CD4-positive, alpha-beta memory T cell (primary cell): ENCODE measurements at regions not wholly inside any gene's neighbourhood (a gene's known extent, or its start where the extent isn't known, plus 50 kb on each side); places are given as distances from the start of the nearest gene placed in this dataset.
"Not testable (repeated sequence)": the region's sequence is repeated elsewhere in the genome, so short reads cannot be mapped to it uniquely, and the experiment has no call there.

Experiments
- CTCF ChIA-PET: fragments of 350-600 bp; sonication (Branson Sonifier 250); formaldehyde crosslinking; loops from one replicate; lab custom pipeline; 2021; ENCODE audit warnings: inconsistent platforms; ENCODE audit not compliant: partially characterized antibody; lab: Charles Lee
- POLR2A ChIA-PET: fragments of 350-600 bp; sonication (Branson Sonifier 250); formaldehyde crosslinking; loops from one replicate; lab custom pipeline; 2021; ENCODE audit not compliant: partially characterized antibody; lab: Charles Lee
- DNase-seq, 5 donors: peaks; one replicate each; pipeline versions ENCODE4 v3.0.0 to v3.0.0-alpha.2; 2020 to 2022; ENCODE audit warnings: mixed read lengths in 1 of 5
- H3K27ac ChIP-seq: one replicate; pipeline ENCODE4 v1.7.0; 2013; ENCODE audit warnings: low read depth, low read length
- H3K27me3 ChIP-seq: 2 replicates; pipeline ENCODE4 v1.7.0; 2013; ENCODE audit warnings: mild to moderate bottlenecking, low read length, moderate library complexity; ENCODE audit not compliant: insufficient read depth
- H3K36me3 ChIP-seq: 2 replicates; pipeline ENCODE4 v1.7.0; 2013; ENCODE audit warnings: mild to moderate bottlenecking, low read length, moderate library complexity; ENCODE audit not compliant: insufficient read depth
- H3K4me1 ChIP-seq: 2 replicates; pipeline ENCODE4 v1.7.0; 2013; ENCODE audit warnings: mild to moderate bottlenecking, low read length, moderate library complexity; ENCODE audit not compliant: insufficient read depth
- H3K4me3 ChIP-seq, 2 donors: one replicate each; pipeline ENCODE4 v1.7.0; 2013; ENCODE audit warnings: low read length in 2 of 2, mild to moderate bottlenecking in 1 of 2
- H3K9me3 ChIP-seq, 2 donors: one replicate each; pipeline ENCODE4 v1.7.0; 2013; ENCODE audit warnings: low read length in 2 of 2, control low read depth in 1 of 2; ENCODE audit not compliant: control insufficient read depth in 1 of 2
- H3K27ac Mint-ChIP-seq, 7 donors: one replicate each; pipeline ENCODE4 v1.8.0; 2020 to 2021; ENCODE audit warnings: mixed read lengths in 7 of 7, mild to moderate bottlenecking in 6 of 7, inconsistent platforms in 3 of 7, moderate library complexity in 3 of 7
- H3K27me3 Mint-ChIP-seq, 2 donors: one replicate each; pipeline ENCODE4 v1.8.0; 2020 to 2021; ENCODE audit warnings: mixed read lengths in 2 of 2
- H3K36me3 Mint-ChIP-seq, 2 donors: one replicate each; pipeline ENCODE4 v1.8.0; 2020 to 2021; ENCODE audit warnings: mixed read lengths in 2 of 2, inconsistent platforms in 1 of 2, mild to moderate bottlenecking in 1 of 2
- H3K4me1 Mint-ChIP-seq, 4 donors: one replicate each; pipeline ENCODE4 v1.8.0; 2020 to 2021; ENCODE audit warnings: mixed read lengths in 4 of 4, mild to moderate bottlenecking in 1 of 4
- H3K4me3 Mint-ChIP-seq, 8 donors: one replicate each; pipeline ENCODE4 v1.8.0; 2020 to 2021; ENCODE audit warnings: mixed read lengths in 8 of 8, mild to moderate bottlenecking in 7 of 8, moderate library complexity in 6 of 8, inconsistent platforms in 3 of 8
- H3K9me3 Mint-ChIP-seq, 8 donors: one replicate each; pipeline ENCODE4 v1.8.0; 2020 to 2021; ENCODE audit warnings: mixed read lengths in 8 of 8, mild to moderate bottlenecking in 5 of 8, inconsistent platforms in 3 of 8, moderate library complexity in 1 of 8
- intact Hi-C: fragments of 100-400 bp; cut with micrococcal nuclease; formaldehyde crosslinking; loops from one replicate; pipeline ENCODE4 v1.15.1; 2023

GRCh38 chr21:9753943-9754342 is 767.4 kb upstream of the TPTE start:
- Histone ChIP-seq H3K36me3 (no peaks in the 10 kb centered on the region), H3K27ac (no peak overlapping the region), H3K27me3 (no peaks in the 10 kb centered on the region), H3K4me3 (no peak overlapping the region), H3K9me3 (peaks cover 1 to 10% of the 10 kb centered on the region in 2 donors), H3K4me1 (no peaks in the 10 kb centered on the region)
- Mint-ChIP-seq H3K4me3 (no peak overlapping the region), H3K4me1 (no peaks in the 10 kb centered on the region), H3K27me3 (no peaks in the 10 kb centered on the region), H3K9me3 (peaks cover 0 to 12% (median 6%) of the 10 kb centered on the region in 8 donors), H3K36me3 (no peaks in the 10 kb centered on the region), H3K27ac (no peak overlapping the region)
- intact Hi-C loops = no loop called here
- POLR2A ChIA-PET = no interaction called here
- DNase-seq = no peak
- CTCF ChIA-PET = no interaction called here

- H3K9me3 Mint-ChIP-seq = peaks cover 0 to 11% (median 6%) of the 10 kb centered on the region in 8 donors
- H3K4me3 Mint-ChIP-seq, DNase-seq, H3K4me1 ChIP-seq, H3K36me3 Mint-ChIP-seq, H3K36me3 ChIP-seq, H3K27me3 ChIP-seq, intact Hi-C loops, H3K27ac ChIP-seq, H3K4me1 Mint-ChIP-seq, CTCF ChIA-PET, H3K4me3 ChIP-seq, H3K27me3 Mint-ChIP-seq, POLR2A ChIA-PET, H3K27ac Mint-ChIP-seq: not testable (repeated sequence)
- H3K9me3 ChIP-seq = peaks cover 3 to 10% of the 10 kb centered on the region in 2 donors
Observed at GRCh38 chr21:9754434-9754833, 766.9 kb upstream of the TPTE start.

GRCh38 chr21:9755611-9756010 is 765.8 kb upstream of the TPTE start:
- Mint-ChIP-seq H3K27me3 (no peaks in the 10 kb centered on the region), H3K27ac (no peak overlapping the region), H3K9me3 (peaks cover 0 to 11% (median 6%) of the 10 kb centered on the region in 8 donors), H3K36me3 (no peaks in the 10 kb centered on the region), H3K4me1 (no peaks in the 10 kb centered on the region), H3K4me3 (no peak overlapping the region)
- DNase-seq = no peak
- ChIA-PET POLR2A (no interaction called here), CTCF (no interaction called here)
- Histone ChIP-seq H3K27ac (no peak overlapping the region), H3K4me3 (no peak overlapping the region), H3K36me3 (no peaks in the 10 kb centered on the region), H3K9me3 (peaks cover 3 to 8% of the 10 kb centered on the region in 2 donors), H3K27me3 (no peaks in the 10 kb centered on the region), H3K4me1 (no peaks in the 10 kb centered on the region)
- intact Hi-C loops = no loop called here

GRCh38 chr21:9756677-9757076 is 764.7 kb upstream of the TPTE start:
- DNase-seq = no peak
- CTCF ChIA-PET = no interaction called here
- H3K36me3 Mint-ChIP-seq = no peaks in the 10 kb centered on the region
- H3K9me3 Mint-ChIP-seq = peaks cover 0 to 11% (median 6%) of the 10 kb centered on the region in 8 donors
- no peak overlapping the region for H3K4me3 Mint-ChIP-seq
- no peaks in the 10 kb centered on the region for H3K4me1 ChIP-seq
- peaks cover 0 to 3% of the 10 kb centered on the region in 2 donors for H3K9me3 ChIP-seq
- H3K4me3 ChIP-seq = no peak overlapping the region
- H3K27ac ChIP-seq = no peak overlapping the region
- intact Hi-C loops = no loop called here
- H3K27me3 Mint-ChIP-seq = no peaks in the 10 kb centered on the region
- H3K4me1 Mint-ChIP-seq = no peaks in the 10 kb centered on the region
- H3K27me3 ChIP-seq = no peaks in the 10 kb centered on the region
- POLR2A ChIA-PET = no interaction called here
- H3K36me3 ChIP-seq = no peaks in the 10 kb centered on the region
- no peak overlapping the region for H3K27ac Mint-ChIP-seq

- H3K27me3 Mint-ChIP-seq, H3K36me3 Mint-ChIP-seq, H3K27me3 ChIP-seq, H3K9me3 ChIP-seq, H3K4me3 ChIP-seq, H3K27ac Mint-ChIP-seq, intact Hi-C loops, H3K4me1 Mint-ChIP-seq, DNase-seq, H3K4me3 Mint-ChIP-seq, H3K4me1 ChIP-seq, H3K27ac ChIP-seq, POLR2A ChIA-PET, CTCF ChIA-PET, H3K36me3 ChIP-seq: not testable (repeated sequence)
- peaks cover 0 to 11% (median 6%) of the 10 kb centered on the region in 8 donors for H3K9me3 Mint-ChIP-seq
Observed at GRCh38 chr21:9757118-9757517, 764.3 kb upstream of the TPTE start.

GRCh38 chr21:9757572-9757971 is 763.8 kb upstream of the TPTE start:
- H3K36me3 ChIP-seq, H3K4me3 ChIP-seq, H3K4me3 Mint-ChIP-seq, H3K27me3 Mint-ChIP-seq, H3K36me3 Mint-ChIP-seq, H3K27ac ChIP-seq, DNase-seq, H3K4me1 ChIP-seq, H3K4me1 Mint-ChIP-seq, H3K9me3 ChIP-seq, POLR2A ChIA-PET, CTCF ChIA-PET, H3K27me3 ChIP-seq, intact Hi-C loops, H3K27ac Mint-ChIP-seq: not testable (repeated sequence)
- H3K9me3 Mint-ChIP-seq = peaks cover 0 to 11% (median 6%) of the 10 kb centered on the region in 8 donors

- H3K9me3 ChIP-seq = peaks cover 0 to 3% of the 10 kb centered on the region in 2 donors
- no peaks in the 10 kb centered on the region for H3K27me3 Mint-ChIP-seq
- no peak overlapping the region for H3K4me3 Mint-ChIP-seq
- peaks cover 0 to 11% (median 6%) of the 10 kb centered on the region in 8 donors for H3K9me3 Mint-ChIP-seq
- H3K4me1 ChIP-seq = no peaks in the 10 kb centered on the region
- no peaks in the 10 kb centered on the region for H3K27me3 ChIP-seq
- CTCF ChIA-PET = no interaction called here
- H3K36me3 Mint-ChIP-seq = no peaks in the 10 kb centered on the region
- no peaks in the 10 kb centered on the region for H3K36me3 ChIP-seq
- intact Hi-C loops = no loop called here
- no peaks in the 10 kb centered on the region for H3K4me1 Mint-ChIP-seq
- H3K4me3 ChIP-seq = no peak overlapping the region
- no peak overlapping the region for H3K27ac Mint-ChIP-seq
- DNase-seq = no peak
- POLR2A ChIA-PET = no interaction called here
- H3K27ac ChIP-seq = no peak overlapping the region
Observed at GRCh38 chr21:9758141-9758540, 763.2 kb upstream of the TPTE start.

GRCh38 chr21:9758888-9759287 is 762.5 kb upstream of the TPTE start:
- Histone ChIP-seq H3K9me3 (peaks cover 0 to 3% of the 10 kb centered on the region in 2 donors), H3K27ac (no peak overlapping the region), H3K4me1 (no peaks in the 10 kb centered on the region), H3K4me3 (no peak overlapping the region), H3K36me3 (no peaks in the 10 kb centered on the region), H3K27me3 (no peaks in the 10 kb centered on the region)
- Mint-ChIP-seq H3K4me1 (no peaks in the 10 kb centered on the region), H3K27me3 (no peaks in the 10 kb centered on the region), H3K4me3 (no peak overlapping the region), H3K36me3 (no peaks in the 10 kb centered on the region), H3K9me3 (peaks cover 0 to 11% (median 6%) of the 10 kb centered on the region in 8 donors), H3K27ac (no peak overlapping the region)
- intact Hi-C loops = no loop called here
- ChIA-PET POLR2A (no interaction called here), CTCF (no interaction called here)
- DNase-seq = no peak
